HPDE6-E6E7 (cell line): ENCODE measurements at regions not wholly inside any gene's neighbourhood (a gene's known extent, or its start where the extent isn't known, plus 50 kb on each side); places are given as distances from the start of the nearest gene placed in this dataset.

Source experiments
- DNase-seq: peaks from one replicate; pipeline ENCODE4 v3.0.0; 2011; ENCODE audit warnings: missing footprints; ENCODE audit errors: extremely low spot score

GRCh38 chr2:199707593-199708185 lies 143.3 kb downstream of the FTCDNL1 start:
- DNase-seq: no peak

- no peak for DNase-seq
These were observed 145.5 kb downstream of the FTCDNL1 start for GRCh38 chr2:199705538-199705937.

- DNase-seq: peak; percentile 72
These were observed 146.4 kb downstream of the FTCDNL1 start for GRCh38 chr2:199704358-199705238.

- no peak for DNase-seq
These were observed 147.8 kb downstream of the FTCDNL1 start for GRCh38 chr2:199703199-199703598.

GRCh38 chr2:199697469-199697868 lies 153.5 kb downstream of the FTCDNL1 start:
- DNase-seq: no peak

- DNase-seq: no peak
These were observed 154.9 kb downstream of the FTCDNL1 start for GRCh38 chr2:199696048-199696447.

GRCh38 chr2:199693861-199694260 lies 157.1 kb downstream of the FTCDNL1 start:
- DNase-seq: no peak

GRCh38 chr2:199692489-199692888 lies 158.5 kb downstream of the FTCDNL1 start:
- DNase-seq: no peak

GRCh38 chr2:199690225-199690624 lies 160.8 kb downstream of the FTCDNL1 start:
- DNase-seq: no peak

- DNase-seq: no peak
These were observed 165.3 kb downstream of the FTCDNL1 start for GRCh38 chr2:199685669-199686068.

- no peak for DNase-seq
These were observed 166.2 kb downstream of the FTCDNL1 start for GRCh38 chr2:199684832-199685231.

GRCh38 chr2:199684168-199684567 lies 166.8 kb downstream of the FTCDNL1 start:
- no peak for DNase-seq

GRCh38 chr2:199682001-199682400 lies 169.0 kb downstream of the FTCDNL1 start:
- no peak for DNase-seq

GRCh38 chr2:199680482-199680881 lies 170.5 kb downstream of the FTCDNL1 start:
- DNase-seq: no peak

GRCh38 chr2:199679883-199680282 lies 171.1 kb downstream of the FTCDNL1 start:
- DNase-seq: no peak

GRCh38 chr2:199677881-199678280 lies 173.1 kb downstream of the FTCDNL1 start:
- DNase-seq: no peak

GRCh38 chr2:199668645-199669044 lies 182.3 kb downstream of the FTCDNL1 start:
- DNase-seq: no peak

- no peak for DNase-seq
These were observed 187.8 kb downstream of the FTCDNL1 start for GRCh38 chr2:199663157-199663556.

GRCh38 chr2:199662255-199662654 lies 188.7 kb downstream of the FTCDNL1 start:
- DNase-seq: no peak

- DNase-seq: no peak
These were observed 190.8 kb downstream of the FTCDNL1 start for GRCh38 chr2:199660167-199660566.

GRCh38 chr2:199659207-199659606 lies 191.8 kb downstream of the FTCDNL1 start:
- no peak for DNase-seq

GRCh38 chr2:199646439-199646838 lies 188.7 kb upstream of the SATB2 start:
- no peak for DNase-seq

- no peak for DNase-seq
These were observed 173.4 kb upstream of the SATB2 start for GRCh38 chr2:199631129-199631528.
